ENCODE measurements at regions not wholly inside any gene's neighbourhood (a gene's known extent, or its start where the extent isn't known, plus 50 kb on each side); places are given as distances from the start of the nearest gene placed in this dataset.
"Not testable (repeated sequence)": the region's sequence is repeated elsewhere in the genome, so short reads cannot be mapped to it uniquely, and the experiment has no call there.

DNA sequence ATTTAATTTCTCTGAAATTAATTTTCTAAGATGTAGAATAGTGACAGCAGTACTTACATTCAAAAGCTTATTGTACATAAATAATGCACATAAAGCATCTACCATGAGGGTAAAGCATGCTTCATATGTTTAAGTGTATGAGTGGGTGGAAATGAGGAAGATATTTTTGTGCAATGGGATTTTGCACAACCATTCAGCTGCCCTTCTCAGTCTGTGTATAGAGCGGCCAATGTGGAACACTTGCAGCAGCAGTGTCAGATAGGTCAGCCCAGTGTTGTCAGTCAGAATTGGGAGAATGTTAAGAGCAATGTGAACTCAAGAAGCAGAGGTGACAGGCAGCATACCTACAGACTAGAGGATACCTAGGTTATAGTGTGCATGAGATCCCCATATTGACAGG is 72.5 kb upstream of the ATP2B1 start:
- no peak for DNase-seq (ENCODE audit: low read depth in 4 of 4, low spot score in 2 of 4)

DNA sequence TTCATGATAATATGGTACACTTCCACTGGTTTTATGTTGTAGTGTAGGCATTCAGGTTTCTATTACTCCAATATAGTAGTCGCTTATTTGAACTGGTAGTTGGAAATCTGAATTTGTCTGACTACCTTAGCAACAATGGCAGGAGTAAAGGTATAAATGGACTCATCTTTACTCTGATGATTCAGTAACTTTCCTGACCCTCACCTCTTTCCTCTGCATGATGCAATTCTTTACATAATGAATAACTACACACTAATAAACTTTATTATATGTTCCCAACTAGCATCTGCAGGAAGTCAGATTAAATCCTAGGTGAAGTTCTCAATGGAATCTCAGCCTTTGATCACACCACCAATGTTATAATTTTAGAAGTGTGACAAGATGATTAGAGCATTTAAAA is 70.5 kb upstream of the ATP2B1 start:
- no peak for DNase-seq (ENCODE audit: low read depth in 4 of 4, low spot score in 2 of 4)

DNA sequence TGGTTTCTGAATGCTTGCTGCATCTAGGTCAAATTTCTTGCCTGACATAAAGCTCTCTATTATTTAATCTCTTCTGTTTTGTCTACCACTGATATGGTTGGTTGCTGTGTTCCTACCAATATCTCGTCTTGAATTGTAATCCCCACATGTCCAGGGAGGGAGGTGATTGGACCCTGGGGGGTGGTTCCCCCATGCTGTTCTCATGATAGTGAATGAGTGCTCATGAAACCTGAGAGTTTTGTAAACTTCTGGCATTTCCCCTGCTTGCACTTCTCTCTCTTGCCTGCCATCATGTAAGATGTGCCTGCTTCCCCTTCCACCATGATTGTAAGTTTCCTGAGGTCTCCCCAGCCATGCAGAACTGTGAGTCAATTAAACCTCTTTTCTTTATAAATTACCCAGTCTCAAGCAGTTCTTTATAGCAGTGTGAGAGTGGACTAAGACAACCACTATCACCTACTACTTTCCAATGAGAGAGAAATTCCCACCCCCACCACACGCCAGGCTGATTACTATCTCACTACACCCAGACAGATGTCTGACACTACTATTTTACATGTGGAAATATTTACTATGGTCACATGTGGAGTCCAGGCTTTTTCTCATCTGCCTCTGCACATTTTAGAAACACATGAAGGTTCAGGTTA is 69.2 kb upstream of the ATP2B1 start:
- no peak for DNase-seq (ENCODE audit: low read depth in 4 of 4, low spot score in 2 of 4)

DNA sequence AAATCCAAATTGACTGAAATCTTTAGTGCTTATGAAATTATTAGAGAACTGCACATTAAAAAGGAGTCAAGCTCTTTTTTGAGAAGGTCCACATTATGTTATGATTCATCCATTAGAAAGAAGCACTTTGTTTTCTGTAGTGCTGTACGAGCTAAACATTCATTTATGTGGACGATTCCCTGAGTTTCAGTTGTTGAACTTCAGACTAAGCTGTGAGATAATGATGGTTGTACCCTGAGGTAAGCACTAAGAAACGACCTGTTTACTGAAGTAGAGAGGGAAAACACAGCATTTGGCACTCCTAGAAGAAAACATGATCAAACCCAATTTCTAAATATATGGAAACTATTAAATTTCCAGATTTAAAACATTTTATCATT is 67.3 kb upstream of the ATP2B1 start:
- DNase-seq (ENCODE audit: low read depth in 4 of 4, low spot score in 2 of 4) = no peak

DNA sequence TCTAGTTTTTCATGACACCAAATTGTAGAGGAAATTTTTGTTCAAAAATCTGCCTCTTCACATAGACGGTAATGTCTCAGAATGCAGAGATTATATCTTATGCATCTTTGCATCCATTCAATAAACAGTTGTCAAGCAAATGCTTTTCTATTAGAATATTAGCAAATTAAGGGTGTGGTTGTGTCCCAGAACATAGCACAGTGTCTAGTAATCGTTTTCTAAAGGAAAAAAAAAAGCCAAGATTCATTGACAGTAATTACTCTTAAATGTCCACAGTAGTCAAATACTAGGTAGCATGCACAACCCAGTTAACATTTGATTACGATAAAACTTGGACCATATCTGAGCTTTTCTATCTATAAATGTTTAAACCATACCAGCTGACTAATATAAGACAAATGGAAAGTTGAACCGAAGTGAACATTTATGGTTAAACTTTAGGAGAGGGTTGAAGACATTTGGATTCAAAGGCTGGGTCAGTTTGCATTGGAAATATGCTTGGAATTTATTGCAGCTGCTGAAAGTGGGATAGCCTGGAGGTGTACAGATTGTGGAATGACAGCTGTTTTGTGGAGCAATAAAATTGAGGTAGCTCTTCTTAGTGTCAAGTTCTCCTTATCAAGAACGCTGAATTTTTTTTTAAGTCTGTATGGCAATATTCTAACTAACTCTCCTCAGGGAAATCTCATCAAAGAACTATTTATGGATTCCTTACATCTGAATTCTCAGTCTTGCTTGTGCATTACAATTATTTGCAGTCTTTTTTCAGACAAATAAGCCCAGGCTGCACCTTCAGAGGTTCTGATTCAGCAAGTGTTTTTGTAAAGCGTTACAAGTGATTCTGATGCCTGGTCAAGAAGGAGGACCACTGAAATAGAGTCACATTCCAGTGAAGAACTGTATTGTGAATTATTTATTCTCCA is 66.7 kb upstream of the ATP2B1 start:
- DNase-seq (ENCODE audit: low read depth in 4 of 4, low spot score in 2 of 4) = no peak

DNA sequence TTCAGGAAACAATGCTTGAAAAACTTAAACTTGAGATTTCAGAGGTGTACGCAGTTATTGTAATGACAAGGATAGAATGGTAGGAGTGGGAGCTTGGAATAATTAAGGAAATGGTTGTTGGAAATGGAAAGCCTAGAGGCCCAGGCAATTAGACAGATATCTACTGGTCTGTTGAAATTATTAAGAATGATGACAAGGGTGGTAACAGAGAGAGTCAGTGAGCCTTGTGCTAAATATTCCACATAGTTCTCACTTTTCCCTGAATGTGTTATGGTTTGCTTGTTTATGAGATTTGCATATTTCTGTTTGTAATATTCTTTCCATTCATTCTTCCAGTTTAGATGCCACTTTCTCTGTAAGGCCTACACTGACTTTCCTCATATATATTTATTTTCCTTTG is 66.0 kb upstream of the ATP2B1 start:
- DNase-seq (ENCODE audit: low read depth in 4 of 4, low spot score in 2 of 4) = no peak

DNA sequence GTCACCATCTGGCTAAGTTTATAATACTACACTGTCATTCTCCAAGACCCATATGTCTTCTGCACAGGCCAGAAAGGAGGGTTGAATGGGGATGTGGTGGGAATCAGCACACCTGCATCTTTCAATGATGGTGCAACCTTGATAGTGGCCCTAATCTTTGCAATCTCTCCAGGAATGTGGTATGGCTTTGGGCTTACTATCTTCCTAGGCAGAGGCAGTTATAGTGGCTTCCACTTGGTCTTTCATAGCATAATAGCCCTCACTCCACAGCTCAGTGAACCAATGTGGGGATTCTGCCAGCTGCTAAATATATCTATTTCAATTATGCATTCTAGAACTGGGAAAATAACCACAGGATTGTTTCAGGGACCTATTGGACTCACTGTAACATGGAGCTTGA is 61.8 kb upstream of the ATP2B1 start:
- DNase-seq (ENCODE audit: low read depth in 4 of 4, low spot score in 2 of 4) = no peak

DNA sequence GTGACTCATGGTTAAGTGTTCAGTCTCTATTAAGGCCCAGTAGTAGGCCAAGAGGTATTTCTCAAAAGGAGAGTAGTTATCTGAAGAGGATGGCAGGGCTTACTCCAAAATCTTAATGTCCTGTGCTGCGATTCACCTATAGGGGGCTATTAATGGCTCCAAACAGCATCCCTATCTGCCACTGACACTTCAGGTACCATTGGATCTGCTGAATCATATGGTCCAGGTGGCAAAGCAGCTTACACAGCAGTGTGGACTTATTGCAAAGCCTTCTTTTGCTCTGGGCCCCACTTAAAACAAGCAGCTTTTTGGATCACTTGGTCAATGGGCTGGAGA is 60.8 kb upstream of the ATP2B1 start:
- DNase-seq (ENCODE audit: low read depth in 4 of 4, low spot score in 2 of 4) = no peak

DNA sequence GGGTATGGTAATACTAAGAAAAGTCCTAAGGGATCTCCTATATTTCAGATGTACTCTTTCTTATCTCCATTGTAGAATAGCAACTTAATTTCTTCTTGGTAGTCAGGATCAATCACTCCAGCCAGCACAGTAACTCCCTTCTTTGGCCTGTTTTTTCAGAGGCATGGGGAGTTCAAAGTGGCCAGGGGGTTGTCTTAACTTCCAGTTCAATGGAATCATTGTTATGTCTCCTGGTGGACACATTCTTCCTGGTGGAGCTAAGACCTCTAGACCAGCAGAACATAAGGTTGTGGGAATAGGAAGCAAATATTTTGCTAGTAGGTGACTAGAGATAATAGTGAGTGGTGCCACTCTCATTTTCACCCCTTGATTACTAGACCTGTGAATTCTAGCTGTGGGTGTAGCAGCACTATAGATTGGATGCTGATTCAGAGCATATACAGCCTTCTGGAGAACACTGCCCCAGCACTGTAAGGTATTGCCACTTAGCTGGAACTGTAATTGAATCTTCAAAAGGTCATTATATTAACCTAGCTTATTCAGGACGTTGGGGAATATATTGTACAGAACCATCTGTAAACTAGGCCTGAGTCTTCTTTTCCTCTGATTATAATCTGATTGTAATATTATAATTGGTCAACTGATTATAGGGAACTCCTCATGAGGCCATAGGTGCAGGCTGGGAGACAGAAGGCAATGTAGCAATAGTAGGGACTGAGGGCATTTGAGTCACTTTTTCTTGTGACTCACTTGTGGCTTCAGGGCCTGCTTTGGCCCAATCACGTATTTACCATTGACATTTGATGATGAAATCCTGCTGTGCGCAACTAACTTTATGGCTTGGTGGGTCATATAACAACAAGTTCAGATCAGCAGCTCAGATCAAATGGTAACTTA is 60.2 kb upstream of the ATP2B1 start:
- no peak for DNase-seq (ENCODE audit: low read depth in 4 of 4, low spot score in 2 of 4)

DNA sequence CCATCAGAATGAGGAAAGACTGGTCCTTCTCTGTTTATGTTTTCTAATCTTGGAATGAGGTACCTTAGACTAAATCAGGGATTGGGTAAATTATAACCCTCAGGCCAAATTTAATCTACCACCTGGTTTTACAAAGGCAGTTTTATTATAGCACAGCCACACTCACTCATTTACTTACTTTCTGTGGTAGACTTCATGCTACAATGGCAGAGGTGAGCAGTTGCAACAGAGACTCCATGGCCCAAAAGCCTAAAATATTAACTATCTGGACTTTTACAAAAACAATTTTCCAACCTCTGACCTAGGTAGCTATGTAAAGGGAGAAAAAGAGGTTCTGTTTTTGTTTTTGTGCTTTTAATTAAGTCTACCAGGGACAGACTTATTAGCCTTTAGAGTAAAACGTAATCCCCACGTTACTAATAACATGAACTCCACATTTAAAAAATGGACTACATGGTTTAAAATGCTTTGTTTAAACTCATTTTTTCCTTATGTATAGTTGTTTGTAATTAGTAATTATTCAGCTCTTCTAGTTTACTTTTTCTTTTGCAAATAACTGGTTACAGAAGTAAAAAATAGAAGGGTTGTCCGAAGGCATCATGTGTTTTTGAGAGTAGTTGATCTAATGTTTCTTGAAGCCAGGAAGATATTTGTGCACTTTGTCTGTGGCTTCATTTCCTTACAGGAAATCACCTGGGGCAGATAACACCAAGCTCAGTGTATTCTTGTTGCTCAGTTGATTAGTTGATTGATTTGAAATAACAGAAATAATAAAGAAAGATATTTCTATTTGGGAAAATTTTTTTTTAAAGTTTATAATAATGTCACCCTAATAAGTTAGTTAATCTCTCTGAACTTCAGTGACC is 57.6 kb upstream of the ATP2B1 start:
- DNase-seq (ENCODE audit: low read depth in 4 of 4, low spot score in 2 of 4) = no peak

DNA sequence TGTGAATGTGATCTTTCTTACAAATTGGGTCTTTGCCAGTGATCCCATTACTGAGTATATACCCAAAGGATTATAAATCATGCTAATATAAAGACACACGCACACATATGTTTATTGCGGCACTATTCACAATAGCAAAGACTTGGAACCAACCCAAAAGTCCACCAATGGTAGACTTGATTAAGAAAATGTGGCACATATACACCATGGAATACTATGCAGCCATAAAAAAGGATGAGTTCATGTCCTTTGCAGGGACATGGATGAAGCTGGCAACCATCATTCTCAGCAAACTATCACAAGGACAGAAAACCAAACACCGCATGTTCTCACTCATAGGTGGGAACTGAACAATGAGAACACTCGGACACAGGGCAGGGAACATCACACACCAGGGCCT is 55.5 kb upstream of the ATP2B1 start:
- not testable (repeated sequence) for DNase-seq (ENCODE audit: low read depth in 4 of 4, low spot score in 2 of 4)

DNA sequence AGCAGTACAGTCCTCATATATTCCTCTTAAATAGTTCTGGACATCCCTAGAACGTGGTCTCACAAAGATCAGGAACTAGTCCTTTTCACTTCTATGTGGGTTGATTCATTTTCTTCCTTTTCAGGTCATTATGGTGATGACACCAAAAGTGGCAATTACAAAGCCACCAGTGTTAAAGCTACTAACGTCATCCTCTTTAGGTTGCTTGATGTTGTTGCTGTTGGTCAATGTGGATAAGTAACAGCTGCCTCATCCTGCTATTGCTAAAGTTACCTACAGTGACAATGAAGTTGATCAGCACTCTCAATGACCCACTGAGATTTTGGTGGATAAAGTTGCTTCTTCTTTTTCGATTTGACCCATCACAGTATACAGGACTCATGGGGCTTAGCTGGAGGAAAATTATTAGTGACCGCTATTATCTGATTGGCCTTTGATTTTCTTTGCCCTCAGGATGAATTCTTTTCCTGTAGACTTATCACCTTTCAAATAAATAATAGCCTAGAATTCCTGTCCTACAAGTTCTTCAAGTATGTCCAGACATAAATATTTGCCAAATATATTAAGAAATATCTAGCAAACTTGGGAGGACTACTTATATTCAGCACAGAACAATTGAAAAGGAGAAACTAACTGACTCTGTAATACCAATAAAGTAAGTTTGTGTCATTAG is 54.0 kb upstream of the ATP2B1 start:
- no peak for DNase-seq (ENCODE audit: low read depth in 4 of 4, low spot score in 2 of 4)

DNA sequence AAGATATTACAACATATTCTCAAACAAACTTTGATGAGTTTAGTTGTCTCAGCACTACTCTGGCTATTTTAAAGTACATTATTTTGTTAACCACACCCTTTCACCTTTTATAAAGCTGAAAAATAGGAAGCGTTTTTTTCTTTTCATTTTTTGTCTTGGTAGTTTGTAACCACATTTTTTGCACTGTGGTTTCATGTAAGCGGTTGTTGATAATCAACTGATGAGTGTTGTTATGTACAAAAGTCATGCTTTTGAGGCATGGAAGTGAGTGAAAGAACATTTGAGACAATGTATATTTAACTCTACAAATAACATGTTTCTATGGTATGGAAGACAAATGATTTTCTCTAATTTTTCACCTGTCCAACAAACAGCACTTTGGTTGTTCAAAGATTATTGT is 52.1 kb upstream of the ATP2B1 start:
- DNase-seq (ENCODE audit: low read depth in 4 of 4, low spot score in 2 of 4) = no peak

Data from left renal cortex interstitium (tissue), 4 donors.